ENCODE measurements at regions not wholly inside any gene's neighbourhood (a gene's known extent, or its start where the extent isn't known, plus 50 kb on each side); places are given as distances from the start of the nearest gene placed in this dataset.
"Not testable (repeated sequence)": the region's sequence is repeated elsewhere in the genome, so short reads cannot be mapped to it uniquely, and the experiment has no call there.

DNA sequence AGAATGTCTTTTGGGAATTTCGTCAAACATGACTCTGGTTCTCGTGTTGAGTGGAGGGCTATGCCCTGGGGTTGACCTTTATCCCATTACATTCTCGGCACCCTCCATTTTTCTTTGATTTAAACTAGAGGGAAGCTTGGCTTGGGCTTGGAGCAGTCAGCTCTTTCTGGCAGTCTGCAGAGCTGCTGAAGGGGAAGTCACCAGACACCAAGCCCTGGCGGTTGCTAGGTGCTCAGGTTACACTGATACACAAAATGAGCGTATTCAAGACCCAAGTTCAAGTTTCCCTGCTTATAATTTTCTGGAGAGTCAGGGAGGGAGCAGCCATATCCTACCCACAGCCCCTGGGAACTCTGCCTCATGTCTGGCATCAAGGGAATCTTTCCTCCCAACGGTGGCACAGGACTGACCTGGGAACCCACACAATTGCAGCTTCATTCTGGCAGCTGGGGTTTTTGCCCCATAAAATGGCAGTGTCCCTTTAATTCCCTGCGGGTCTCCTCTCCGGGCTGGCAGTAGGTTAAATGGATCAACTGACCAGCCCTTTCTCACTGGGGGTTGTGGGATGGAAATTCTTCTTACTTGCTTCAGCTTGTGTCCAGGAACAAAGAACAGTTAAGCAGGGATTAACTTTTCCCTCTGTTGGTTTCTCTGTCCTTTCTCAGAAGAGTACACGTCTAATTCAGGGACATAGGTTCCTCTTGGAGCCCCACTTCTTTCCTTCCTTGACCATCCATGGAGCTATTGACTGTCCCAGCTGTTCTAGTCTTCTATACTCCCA is 110.0 kb upstream of the DLG1 start:
- DNase-seq (ENCODE audit: low read depth in 2 of 3, low spot score in 1 of 3) = no peak

DNA sequence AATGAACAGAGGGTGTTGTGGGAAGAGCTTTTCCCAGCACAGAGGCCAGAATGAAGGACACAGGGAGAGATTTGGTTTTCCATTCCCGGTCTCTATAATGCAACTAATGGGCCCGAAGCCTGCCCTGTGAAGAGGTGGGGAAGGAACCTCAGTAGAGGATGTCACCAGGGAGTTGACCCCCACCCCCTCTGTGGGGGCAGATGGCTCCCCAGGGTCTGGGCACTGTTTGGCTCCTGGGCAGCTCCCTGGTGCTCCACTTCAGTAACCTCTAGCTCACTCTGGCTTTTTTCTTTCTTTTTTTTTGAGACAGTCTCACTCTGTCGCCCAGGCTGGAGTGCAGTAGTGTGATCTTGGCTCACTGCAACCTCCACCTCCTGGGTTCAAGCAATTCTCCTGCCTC is 109.1 kb upstream of the DLG1 start:
- no peak for DNase-seq (ENCODE audit: low read depth in 2 of 3, low spot score in 1 of 3)

GRCh38 chr3:197407053-197407452 is 108.6 kb upstream of the DLG1 start:
- DNase-seq (ENCODE audit: low read depth in 2 of 3, low spot score in 1 of 3) = no peak

DNA sequence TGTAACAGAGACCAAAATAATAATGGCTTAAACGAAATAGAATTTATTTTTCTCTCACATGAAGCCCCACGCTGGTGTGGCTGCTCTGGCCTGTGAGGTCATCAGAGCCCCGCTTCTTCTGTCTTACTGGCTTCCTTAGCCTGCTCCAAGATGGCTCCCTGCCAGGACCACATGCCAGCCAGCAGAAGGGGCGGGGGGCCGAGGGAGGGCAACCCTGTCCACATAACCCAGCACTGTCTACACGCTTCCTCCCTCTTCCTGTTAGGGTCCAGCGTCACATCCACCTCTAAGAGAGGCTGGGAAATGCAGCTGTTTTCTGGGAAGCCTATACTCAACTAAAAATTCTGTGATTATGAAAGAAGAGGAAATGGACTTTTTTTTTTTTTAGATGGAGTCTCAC is 107.9 kb upstream of the DLG1 start:
- no peak for DNase-seq (ENCODE audit: low read depth in 2 of 3, low spot score in 1 of 3)

- no peak for DNase-seq (ENCODE audit: low read depth in 2 of 3, low spot score in 1 of 3)
Measured at GRCh38 chr3:197404754-197405153, 106.3 kb upstream of the DLG1 start.

DNA sequence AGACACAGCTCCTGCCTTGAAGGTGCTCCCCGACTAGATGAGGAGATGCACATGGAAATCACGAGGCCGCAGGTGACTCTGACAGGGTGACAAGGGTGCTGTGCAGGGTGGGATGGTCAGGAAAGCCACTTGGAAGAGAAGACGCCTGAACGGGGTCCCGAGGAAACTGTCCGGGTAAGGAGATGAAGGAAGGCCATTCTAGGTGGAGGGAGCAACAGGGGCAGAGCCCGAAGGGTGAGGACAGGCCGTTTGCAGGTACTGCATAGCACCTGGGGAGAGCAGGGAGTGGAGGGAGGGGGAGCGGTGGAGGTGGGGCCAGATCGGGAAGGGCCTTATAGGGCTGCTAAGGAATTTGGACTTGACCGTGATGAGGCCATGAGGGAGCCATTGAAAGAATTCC is 105.6 kb upstream of the DLG1 start:
- no peak for DNase-seq (ENCODE audit: low read depth in 2 of 3, low spot score in 1 of 3)

- not testable (repeated sequence) for DNase-seq (ENCODE audit: low read depth in 2 of 3, low spot score in 1 of 3)
Measured at GRCh38 chr3:197402401-197402800, 104.0 kb upstream of the DLG1 start.

GRCh38 chr3:197399486-197399885 is 101.1 kb upstream of the DLG1 start:
- DNase-seq (ENCODE audit: low read depth in 2 of 3, low spot score in 1 of 3) = no peak

DNA sequence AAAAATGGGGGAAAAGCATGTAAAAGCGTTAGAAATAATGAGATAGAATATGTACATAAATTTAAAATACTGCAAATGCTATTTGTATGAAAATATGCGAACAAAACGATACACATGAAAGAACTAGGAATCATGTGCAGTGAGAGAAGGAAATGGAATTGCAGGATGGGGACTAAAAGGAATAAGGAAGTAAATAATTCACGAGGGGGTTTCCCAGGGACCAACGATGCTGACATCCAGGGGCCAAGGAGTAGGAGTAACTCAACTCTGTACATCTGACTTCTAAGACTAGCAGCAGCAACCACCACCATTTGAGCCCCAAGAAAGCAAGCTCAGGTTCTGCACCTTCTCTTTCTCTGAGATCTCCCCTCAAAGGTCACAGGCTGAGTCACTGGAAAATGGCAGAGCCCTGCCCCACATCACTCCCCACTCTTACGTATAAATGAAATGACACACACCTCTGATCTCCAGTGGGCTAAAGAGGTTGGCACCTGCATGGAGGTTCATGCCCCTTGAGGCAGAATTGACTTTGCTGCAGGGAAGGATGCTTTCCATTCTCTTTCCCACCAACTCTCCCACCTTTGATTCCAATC is 100.0 kb upstream of the DLG1 start:
- DNase-seq (ENCODE audit: low read depth in 2 of 3, low spot score in 1 of 3) = no peak

GRCh38 chr3:197397838-197398237 is 99.4 kb upstream of the DLG1 start:
- no peak for DNase-seq (ENCODE audit: low read depth in 2 of 3, low spot score in 1 of 3)

- DNase-seq (ENCODE audit: low read depth in 2 of 3, low spot score in 1 of 3) = peak; percentile 21 to 57 (median 37)
Measured at GRCh38 chr3:197394464-197395321, 96.3 kb upstream of the DLG1 start.

DNA sequence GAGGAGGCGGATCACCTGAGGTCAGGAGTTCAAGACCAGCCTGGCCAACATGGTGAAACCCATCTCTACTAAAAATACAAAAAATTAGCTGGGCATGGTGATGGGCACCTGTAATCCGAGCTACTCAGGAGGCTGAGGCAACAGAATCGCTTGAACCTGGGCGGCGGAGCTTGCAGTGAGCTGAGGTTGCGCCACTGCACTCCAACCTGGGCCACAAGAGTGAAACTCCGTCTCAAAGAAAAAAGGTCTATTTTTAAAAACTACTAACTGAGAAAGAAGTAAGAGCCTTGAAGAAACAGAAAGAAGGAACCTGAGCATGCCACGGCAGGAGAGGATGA is 95.7 kb upstream of the DLG1 start:
- DNase-seq (ENCODE audit: low read depth in 2 of 3, low spot score in 1 of 3) = not testable (repeated sequence)

GRCh38 chr3:197393711-197394110 is 95.3 kb upstream of the DLG1 start:
- DNase-seq (ENCODE audit: low read depth in 2 of 3, low spot score in 1 of 3) = no peak

- DNase-seq (ENCODE audit: low read depth in 2 of 3, low spot score in 1 of 3) = no peak
Measured at GRCh38 chr3:197392961-197393360, 94.5 kb upstream of the DLG1 start.

DNA sequence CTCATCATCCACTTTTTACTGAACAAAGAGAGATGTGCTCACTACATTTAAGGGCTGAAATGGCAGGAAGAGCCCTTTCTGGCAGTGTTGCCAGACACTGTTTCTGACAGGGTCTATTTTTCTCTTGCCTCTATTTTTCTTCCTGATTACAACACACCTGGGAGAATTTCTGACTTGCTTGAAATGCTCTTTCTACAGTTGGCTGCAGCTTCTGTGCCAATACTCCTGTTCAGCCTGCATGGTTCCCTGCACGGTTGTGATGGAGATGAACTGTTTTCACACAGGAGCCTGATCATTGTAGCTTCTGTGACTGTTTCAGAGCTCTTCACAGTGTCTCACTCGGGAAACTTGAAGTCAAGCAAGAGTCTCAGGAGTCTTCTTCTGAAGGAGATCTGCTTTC is 83.0 kb upstream of the DLG1 start:
- no peak for DNase-seq (ENCODE audit: low read depth in 2 of 3, low spot score in 1 of 3)

DNA sequence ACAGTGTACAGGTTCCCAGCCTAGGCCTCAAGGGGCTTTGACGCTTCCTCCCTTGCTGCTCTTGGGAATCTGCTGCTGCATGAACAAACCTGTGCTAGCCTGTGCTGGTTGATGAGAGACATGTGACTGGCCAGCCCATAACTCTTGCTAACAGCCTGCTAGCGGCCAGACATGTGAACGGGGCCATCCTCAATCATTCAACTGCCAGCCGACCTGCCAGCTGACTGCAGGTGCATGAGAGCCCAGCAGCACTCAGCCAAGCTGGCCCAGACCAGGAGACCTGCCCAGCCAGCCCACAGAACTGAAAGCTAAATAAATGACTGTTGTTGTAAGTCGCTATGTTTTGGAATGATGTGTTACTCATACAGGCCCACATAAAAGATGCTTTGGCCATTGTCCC is 82.4 kb upstream of the DLG1 start:
- no peak for DNase-seq (ENCODE audit: low read depth in 2 of 3, low spot score in 1 of 3)

DNA sequence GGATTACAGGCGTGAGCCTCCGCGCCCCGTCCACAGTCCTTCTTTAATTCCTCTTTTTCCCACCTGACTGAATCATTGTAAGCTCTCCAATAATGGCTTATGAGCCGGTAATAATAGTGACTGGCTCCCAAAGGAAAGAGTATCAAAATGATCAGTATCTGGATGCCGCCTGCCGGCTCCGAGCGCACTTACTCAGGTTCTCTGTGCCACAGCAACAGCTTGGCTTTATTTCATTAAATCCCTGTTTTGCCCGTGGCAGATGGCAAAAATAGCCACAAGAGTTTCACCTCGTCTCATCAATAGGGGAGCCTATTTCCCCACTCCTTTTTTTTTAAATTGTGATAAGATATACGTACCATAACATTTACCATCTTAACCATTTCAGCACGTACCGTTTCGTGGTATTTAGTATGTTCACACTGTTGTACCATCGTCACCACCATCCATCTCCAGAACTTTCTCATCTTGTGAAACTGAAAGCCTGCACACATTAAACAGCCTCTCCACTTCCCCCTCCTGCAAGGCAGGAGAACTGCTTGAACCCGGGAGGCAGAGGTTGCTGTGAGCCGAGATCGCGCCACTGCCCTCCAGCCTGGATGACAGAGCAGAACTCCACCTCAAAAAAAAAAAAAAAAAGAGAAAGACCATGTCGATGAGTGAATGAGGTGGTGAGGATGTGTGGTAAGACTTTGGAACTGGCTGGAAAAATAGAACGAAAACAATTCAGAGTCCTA is 80.7 kb upstream of the DLG1 start:
- DNase-seq (ENCODE audit: low read depth in 2 of 3, low spot score in 1 of 3) = no peak

- no peak for DNase-seq (ENCODE audit: low read depth in 2 of 3, low spot score in 1 of 3)
Measured at GRCh38 chr3:197376735-197377555, 78.5 kb upstream of the DLG1 start.

- DNase-seq (ENCODE audit: low read depth in 2 of 3, low spot score in 1 of 3) = no peak
Measured at GRCh38 chr3:197376020-197376419, 77.6 kb upstream of the DLG1 start.

DNA sequence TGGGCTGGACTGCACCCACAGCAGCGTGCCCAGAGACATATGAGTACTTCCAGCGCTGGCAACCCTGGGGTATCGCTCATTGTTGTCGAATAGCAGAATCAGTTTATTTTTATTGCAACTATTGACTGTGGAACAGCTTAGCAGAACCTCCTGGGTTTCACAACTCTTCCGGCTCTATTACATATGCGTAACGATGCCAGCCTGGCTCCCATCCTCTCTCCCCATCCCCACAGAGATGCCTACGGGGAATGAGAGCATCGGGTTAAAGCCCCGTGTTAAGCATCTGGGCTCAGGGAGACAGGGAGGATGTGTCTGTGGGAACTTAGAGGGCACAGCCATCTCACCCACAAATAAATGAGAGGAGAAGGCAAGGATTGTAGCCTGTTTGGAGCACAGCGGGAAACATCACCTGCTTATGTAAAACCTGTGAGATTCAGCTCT is 76.6 kb upstream of the DLG1 start:
- DNase-seq (ENCODE audit: low read depth in 2 of 3, low spot score in 1 of 3) = no peak

- no peak for DNase-seq (ENCODE audit: low read depth in 2 of 3, low spot score in 1 of 3)
Measured at GRCh38 chr3:197373096-197373495, 74.7 kb upstream of the DLG1 start.

Measured in stimulated activated CD4-positive, alpha-beta T cell treated with anti-CD3 and anti-CD28 coated beads, Interleukin-12 subunit alpha, Interleukin-12 subunit beta, amount 100 ng/mL, for 48 hours (primary cell).